T-helper 1 cell treated with Interleukin-12 subunit alpha and Interleukin-12 subunit beta and Interleukin-4 antibody, amounts not matched to agents 30 μg/mL and 1 μg/mL, for 36 hours (primary cell): ENCODE measurements at regions not wholly inside any gene's neighbourhood (a gene's known extent, or its start where the extent isn't known, plus 50 kb on each side); places are given as distances from the start of the nearest gene placed in this dataset.

Source experiments
- H3K27ac Mint-ChIP-seq: one replicate; pipeline ENCODE4 v1.8.0; 2021; ENCODE audit warnings: mild to moderate bottlenecking, mixed read lengths
- H3K27me3 Mint-ChIP-seq: one replicate; pipeline ENCODE4 v1.8.0; 2021; ENCODE audit warnings: low read depth, mixed read lengths
- H3K36me3 Mint-ChIP-seq: one replicate; pipeline ENCODE4 v1.8.0; 2021; ENCODE audit warnings: low read depth, mixed read lengths
- H3K4me1 Mint-ChIP-seq: one replicate; pipeline ENCODE4 v1.8.0; 2021; ENCODE audit warnings: low read depth, mixed read lengths
- H3K4me3 Mint-ChIP-seq: one replicate; pipeline ENCODE4 v1.8.0; 2021; ENCODE audit warnings: mild to moderate bottlenecking, moderate library complexity, mixed read lengths
- H3K9me3 Mint-ChIP-seq: one replicate; pipeline ENCODE4 v1.8.0; 2021; ENCODE audit warnings: mixed read lengths

DNA sequence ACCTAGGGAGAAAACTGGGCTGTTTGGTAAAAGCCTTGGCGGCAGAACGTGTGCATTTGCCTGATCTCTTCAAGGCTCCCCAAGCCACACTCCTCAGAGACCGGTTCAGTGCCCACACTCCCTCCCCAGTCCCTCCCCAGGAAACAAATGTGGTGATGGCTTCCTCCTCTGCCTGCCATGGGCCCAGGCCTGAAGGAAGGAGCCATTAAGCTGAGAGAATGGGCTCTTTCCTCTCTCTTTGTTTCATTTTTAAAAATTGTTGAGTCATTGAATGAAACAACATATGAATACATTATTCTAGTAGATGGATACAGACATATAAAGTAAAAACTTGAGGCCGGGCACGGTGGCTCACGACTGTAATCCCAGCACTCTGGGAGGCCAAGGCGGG is 50.6 kb upstream of the YWHAQ start:
- Mint-ChIP-seq H3K27ac (peak overlapping the region; percentile 85), H3K36me3 (peaks cover 7% of the 10 kb centered on the region), H3K27me3 (peaks cover 7% of the 10 kb centered on the region), H3K9me3 (no peaks in the 10 kb centered on the region), H3K4me3 (peak overlapping the region; percentile 38), H3K4me1 (peaks cover 15% of the 10 kb centered on the region)

DNA sequence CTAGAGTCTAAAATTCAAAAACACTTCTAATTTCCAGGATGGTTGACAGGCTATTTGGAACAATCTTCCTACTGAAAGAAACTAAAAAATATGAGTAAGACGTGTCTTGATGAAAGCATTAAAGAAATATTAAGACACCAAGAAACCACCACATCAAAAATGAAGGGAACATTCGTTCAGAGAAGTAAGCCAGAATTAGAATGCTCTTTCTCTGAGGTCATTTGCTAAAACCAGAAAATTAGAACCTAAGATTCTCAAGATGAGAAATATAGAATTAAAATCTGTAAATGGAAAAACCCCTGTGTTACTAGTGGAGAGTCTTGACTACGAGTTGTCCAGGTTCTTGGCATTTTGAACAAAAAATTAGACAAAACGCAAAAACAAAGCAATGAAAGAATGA is 54.8 kb upstream of the YWHAQ start:
- no peaks in the 10 kb centered on the region for H3K9me3 Mint-ChIP-seq
- no peak overlapping the region for H3K27ac Mint-ChIP-seq
- H3K4me3 Mint-ChIP-seq, result no peak overlapping the region
- peaks cover 7% of the 10 kb centered on the region for H3K27me3 Mint-ChIP-seq
- peaks cover 2% of the 10 kb centered on the region for H3K36me3 Mint-ChIP-seq
- peaks cover 14% of the 10 kb centered on the region for H3K4me1 Mint-ChIP-seq

- peaks cover 7% of the 10 kb centered on the region for H3K27me3 Mint-ChIP-seq
- no peaks in the 10 kb centered on the region for H3K36me3 Mint-ChIP-seq
- H3K27ac Mint-ChIP-seq, result no peak overlapping the region
- H3K9me3 Mint-ChIP-seq, result no peaks in the 10 kb centered on the region
- H3K4me3 Mint-ChIP-seq, result no peak overlapping the region
- peaks cover 13% of the 10 kb centered on the region for H3K4me1 Mint-ChIP-seq
Measured at GRCh38 chr2:9686061-9686460, 55.3 kb upstream of the YWHAQ start.

GRCh38 chr2:9690252-9690651 is 59.5 kb upstream of the YWHAQ start:
- Mint-ChIP-seq H3K36me3 (no peaks in the 10 kb centered on the region), H3K4me3 (no peak overlapping the region), H3K4me1 (peaks cover 11% of the 10 kb centered on the region), H3K27me3 (peaks cover under 1% of the 10 kb centered on the region), H3K9me3 (no peaks in the 10 kb centered on the region), H3K27ac (no peak overlapping the region)

- Mint-ChIP-seq H3K4me3 (no peak overlapping the region), H3K9me3 (no peaks in the 10 kb centered on the region), H3K27me3 (no peaks in the 10 kb centered on the region), H3K4me1 (peaks cover 9% of the 10 kb centered on the region), H3K36me3 (no peaks in the 10 kb centered on the region), H3K27ac (no peak overlapping the region)
Measured at GRCh38 chr2:9690716-9691498, 60.1 kb upstream of the YWHAQ start.

DNA sequence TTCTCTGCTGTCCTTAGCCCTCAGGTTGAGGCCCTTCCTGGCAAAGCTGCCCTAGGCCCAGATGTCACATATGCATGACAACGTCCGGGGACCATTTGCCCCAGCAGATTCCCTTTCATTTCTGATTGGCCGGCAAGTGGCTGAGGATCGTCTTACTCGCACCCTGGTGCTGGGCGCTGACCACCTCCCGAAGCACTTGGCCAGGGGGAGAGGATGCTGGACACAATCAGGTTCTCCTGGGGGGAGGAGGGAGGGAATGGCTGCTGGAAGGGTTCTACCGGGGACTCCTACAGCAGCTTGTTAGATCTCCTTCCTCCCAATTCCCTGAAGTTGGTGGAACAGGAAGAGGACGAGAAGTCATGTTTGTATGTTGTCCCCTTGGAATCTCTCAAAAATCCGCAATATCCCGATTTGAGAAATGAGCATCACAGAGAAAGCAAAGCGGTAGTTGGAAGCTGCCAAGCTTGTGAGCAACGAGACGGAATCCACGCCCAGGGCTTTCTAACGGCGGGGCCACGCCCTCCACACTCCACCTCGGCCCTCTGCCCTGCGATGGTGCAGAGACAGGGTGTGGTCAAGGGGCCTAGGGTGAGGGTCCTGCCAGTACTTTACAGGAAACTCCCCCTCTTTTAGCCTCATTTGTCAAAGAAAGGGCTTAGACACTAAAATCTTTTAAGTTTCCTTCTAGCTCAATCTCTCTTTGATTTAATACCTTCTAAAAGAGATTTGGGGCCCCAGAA is 61.8 kb upstream of the YWHAQ start:
- no peak overlapping the region for H3K4me3 Mint-ChIP-seq
- H3K27me3 Mint-ChIP-seq, result no peaks in the 10 kb centered on the region
- H3K9me3 Mint-ChIP-seq, result no peaks in the 10 kb centered on the region
- H3K4me1 Mint-ChIP-seq, result peaks cover 10% of the 10 kb centered on the region
- H3K36me3 Mint-ChIP-seq, result no peaks in the 10 kb centered on the region
- H3K27ac Mint-ChIP-seq, result no peak overlapping the region

GRCh38 chr2:9693196-9693491 is 62.3 kb upstream of the YWHAQ start:
- Mint-ChIP-seq H3K9me3 (no peaks in the 10 kb centered on the region), H3K27me3 (no peaks in the 10 kb centered on the region), H3K36me3 (no peaks in the 10 kb centered on the region), H3K4me1 (peaks cover 15% of the 10 kb centered on the region), H3K27ac (no peak overlapping the region), H3K4me3 (no peak overlapping the region)

DNA sequence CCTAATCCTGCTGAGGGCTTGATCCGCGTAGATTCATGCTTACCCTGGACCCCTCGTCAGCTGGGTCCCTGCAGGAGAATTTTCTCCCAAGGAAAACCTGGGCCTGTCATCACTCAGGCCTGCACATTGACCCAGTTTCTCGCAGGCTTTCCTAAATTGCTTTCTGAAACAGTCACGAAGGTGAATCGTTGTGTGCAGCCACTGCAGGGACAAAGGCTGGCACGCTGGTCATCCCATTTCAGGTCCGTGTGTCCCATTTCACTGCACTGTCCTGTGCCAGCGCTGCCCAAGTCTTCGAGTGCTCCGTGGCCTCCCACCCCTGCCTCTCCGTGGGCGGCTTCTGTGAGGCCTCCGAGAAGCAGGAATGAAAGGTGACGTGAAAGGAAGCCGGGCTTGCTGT is 62.8 kb upstream of the YWHAQ start:
- no peak overlapping the region for H3K27ac Mint-ChIP-seq
- H3K27me3 Mint-ChIP-seq, result no peaks in the 10 kb centered on the region
- no peaks in the 10 kb centered on the region for H3K36me3 Mint-ChIP-seq
- no peak overlapping the region for H3K4me3 Mint-ChIP-seq
- peaks cover 17% of the 10 kb centered on the region for H3K4me1 Mint-ChIP-seq
- no peaks in the 10 kb centered on the region for H3K9me3 Mint-ChIP-seq

- Mint-ChIP-seq H3K4me3 (no peak overlapping the region), H3K4me1 (peaks cover 20% of the 10 kb centered on the region), H3K9me3 (no peaks in the 10 kb centered on the region), H3K27ac (no peak overlapping the region), H3K27me3 (no peaks in the 10 kb centered on the region), H3K36me3 (no peaks in the 10 kb centered on the region)
Measured at GRCh38 chr2:9694661-9695234, 64.0 kb upstream of the YWHAQ start.

GRCh38 chr2:9695941-9696340 is 65.1 kb upstream of the YWHAQ start:
- Mint-ChIP-seq H3K4me3 (no peak overlapping the region), H3K36me3 (no peaks in the 10 kb centered on the region), H3K27me3 (no peaks in the 10 kb centered on the region), H3K9me3 (no peaks in the 10 kb centered on the region), H3K27ac (no peak overlapping the region), H3K4me1 (peaks cover 19% of the 10 kb centered on the region)

DNA sequence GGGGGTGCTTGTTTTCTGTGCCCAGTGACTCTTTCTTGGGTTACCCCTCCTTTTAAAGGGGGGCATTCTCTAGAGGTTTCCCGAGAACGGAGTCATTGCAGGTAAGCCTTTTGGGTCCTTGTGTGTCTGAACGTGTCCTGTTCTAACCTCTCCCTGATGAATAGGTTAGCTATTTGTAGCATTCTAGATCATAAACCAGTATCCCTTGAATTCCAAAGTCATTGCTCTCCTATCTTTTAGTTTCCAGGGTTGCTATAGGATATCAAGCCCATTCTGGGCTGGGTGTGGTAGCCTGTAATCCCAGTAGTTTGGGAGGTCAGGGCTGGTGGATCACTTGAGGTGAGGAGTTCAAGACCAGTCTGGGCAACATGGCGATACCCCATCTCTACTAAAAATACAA is 65.9 kb upstream of the YWHAQ start:
- Mint-ChIP-seq H3K4me3 (no peak overlapping the region), H3K36me3 (peaks cover 2% of the 10 kb centered on the region), H3K9me3 (no peaks in the 10 kb centered on the region), H3K4me1 (peaks cover 19% of the 10 kb centered on the region), H3K27me3 (no peaks in the 10 kb centered on the region), H3K27ac (no peak overlapping the region)

DNA sequence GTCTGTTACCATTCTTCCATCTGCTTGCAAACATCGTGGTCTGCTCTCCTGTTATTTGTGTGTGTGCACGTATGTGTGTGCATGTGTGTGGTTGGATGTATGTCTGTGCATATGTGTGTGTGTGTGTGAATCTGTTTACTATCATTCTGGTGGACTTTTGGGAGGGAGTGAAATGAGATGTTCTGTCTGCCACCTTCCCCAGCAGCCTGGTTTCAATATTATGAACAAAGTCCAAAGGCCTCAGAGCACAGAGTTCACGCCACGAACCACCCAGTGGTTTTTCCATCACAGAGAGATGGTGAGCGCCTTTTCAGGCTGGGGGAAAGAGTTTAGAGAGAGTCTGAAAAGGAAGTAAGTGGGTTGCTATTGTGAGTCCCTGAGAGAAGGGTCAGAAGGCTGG is 67.1 kb upstream of the YWHAQ start:
- peaks cover 27% of the 10 kb centered on the region for H3K4me1 Mint-ChIP-seq
- peaks cover 4% of the 10 kb centered on the region for H3K9me3 Mint-ChIP-seq
- H3K36me3 Mint-ChIP-seq, result peaks cover 2% of the 10 kb centered on the region
- peak overlapping the region; percentile 5 for H3K27ac Mint-ChIP-seq
- no peak overlapping the region for H3K4me3 Mint-ChIP-seq
- no peaks in the 10 kb centered on the region for H3K27me3 Mint-ChIP-seq

- H3K4me3 Mint-ChIP-seq, result no peak overlapping the region
- H3K9me3 Mint-ChIP-seq, result peaks cover 4% of the 10 kb centered on the region
- peaks cover 2% of the 10 kb centered on the region for H3K36me3 Mint-ChIP-seq
- H3K4me1 Mint-ChIP-seq, result peaks cover 32% of the 10 kb centered on the region
- peak overlapping the region; percentile 21 for H3K27ac Mint-ChIP-seq
- H3K27me3 Mint-ChIP-seq, result no peaks in the 10 kb centered on the region
Measured at GRCh38 chr2:9699139-9700108, 68.6 kb upstream of the YWHAQ start.

DNA sequence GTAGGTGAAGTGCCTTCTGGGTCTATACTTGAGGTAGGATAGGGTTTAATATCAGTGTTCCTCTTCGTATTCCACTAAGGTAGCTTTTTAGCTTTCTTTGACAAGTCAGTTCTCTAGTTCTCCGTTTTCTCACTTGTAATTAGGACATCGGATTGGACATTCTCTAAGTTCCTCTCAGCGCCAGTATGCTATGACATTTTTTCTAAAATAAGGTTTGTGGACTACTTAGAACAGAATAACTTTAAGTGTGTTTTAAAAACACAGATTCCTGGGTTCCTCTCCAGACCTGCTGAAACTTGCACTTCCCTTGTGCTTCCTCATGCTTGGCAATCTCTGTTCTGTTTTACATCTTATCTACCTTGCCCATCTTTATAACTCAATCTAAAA is 69.3 kb upstream of the YWHAQ start:
- Mint-ChIP-seq H3K4me1 (peaks cover 38% of the 10 kb centered on the region), H3K27me3 (no peaks in the 10 kb centered on the region), H3K4me3 (no peak overlapping the region), H3K27ac (no peak overlapping the region), H3K36me3 (peaks cover 2% of the 10 kb centered on the region), H3K9me3 (peaks cover 4% of the 10 kb centered on the region)
